HL-60 (cell line): ENCODE measurements at regions not wholly inside any gene's neighbourhood (a gene's known extent, or its start where the extent isn't known, plus 50 kb on each side); places are given as distances from the start of the nearest gene placed in this dataset.

Experiments
- DNase-seq, 2 experiments: peaks; one replicate each; pipeline ENCODE4 v3.0.0-alpha.2; 2010 to 2020; ENCODE audit warnings: low read depth in 1 of 2, low spot score in 1 of 2
- H3K27ac ChIP-seq: fragments of 250-450 bp; sonication (Bioruptor Pico); replicated peaks from 2 replicates; pipeline ENCODE4 v1.5.1; 2020; ENCODE audit warnings: mild to moderate bottlenecking, moderate library complexity
- H3K27me3 ChIP-seq: fragments of 250-450 bp; sonication (Bioruptor Pico); 2 replicates; pipeline ENCODE4 v1.5.1; 2021; ENCODE audit warnings: mild to moderate bottlenecking, moderate library complexity; ENCODE audit not compliant: insufficient read depth, poor library complexity, severe bottlenecking
- H3K4me3 ChIP-seq: replicated peaks from 2 replicates; pipeline ENCODE4 v1.5.1; 2011; ENCODE audit warnings: mild to moderate bottlenecking, control low read depth, low read length; ENCODE audit not compliant: insufficient read depth
- CTCF ChIP-seq: IDR thresholded peaks from one replicate; pipeline ENCODE4 v1.5.1; 2011; ENCODE audit warnings: low read length, control low read depth, inconsistent platforms; ENCODE audit not compliant: insufficient read depth
- GABPA ChIP-seq: IDR thresholded peaks from 2 replicates; pipeline ENCODE4 v1.6.1; 2012; ENCODE audit warnings: low read depth
- POLR2AphosphoS5 ChIP-seq: IDR thresholded peaks from 2 replicates; pipeline ENCODE4 v1.6.1; 2012; ENCODE audit warnings: low read depth
- REST ChIP-seq: IDR thresholded peaks from 2 replicates; pipeline ENCODE4 v1.6.1; 2012; ENCODE audit warnings: low read depth; ENCODE audit not compliant: insufficient replicate concordance
- SPI1 ChIP-seq: IDR thresholded peaks from 2 replicates; pipeline ENCODE4 v1.6.1; 2012; ENCODE audit warnings: low read depth, mild to moderate bottlenecking, borderline replicate concordance

GRCh38 chr13:108104736-108105135, 110.6 kb downstream of the LIG4 start:
- Histone ChIP-seq H3K27ac (no peak overlapping the region), H3K4me3 (no peak overlapping the region), H3K27me3 (no peaks in the 10 kb centered on the region)
- TF ChIP-seq SPI1 (peak; percentile 38; the same call in 1 of the 2 replicates), POLR2AphosphoS5 (no peak), CTCF (no peak), GABPA (no peak)
- no peak for DNase-seq

- no peak for DNase-seq
Measured at GRCh38 chr13:108102771-108103170, 112.6 kb downstream of the LIG4 start.

DNA sequence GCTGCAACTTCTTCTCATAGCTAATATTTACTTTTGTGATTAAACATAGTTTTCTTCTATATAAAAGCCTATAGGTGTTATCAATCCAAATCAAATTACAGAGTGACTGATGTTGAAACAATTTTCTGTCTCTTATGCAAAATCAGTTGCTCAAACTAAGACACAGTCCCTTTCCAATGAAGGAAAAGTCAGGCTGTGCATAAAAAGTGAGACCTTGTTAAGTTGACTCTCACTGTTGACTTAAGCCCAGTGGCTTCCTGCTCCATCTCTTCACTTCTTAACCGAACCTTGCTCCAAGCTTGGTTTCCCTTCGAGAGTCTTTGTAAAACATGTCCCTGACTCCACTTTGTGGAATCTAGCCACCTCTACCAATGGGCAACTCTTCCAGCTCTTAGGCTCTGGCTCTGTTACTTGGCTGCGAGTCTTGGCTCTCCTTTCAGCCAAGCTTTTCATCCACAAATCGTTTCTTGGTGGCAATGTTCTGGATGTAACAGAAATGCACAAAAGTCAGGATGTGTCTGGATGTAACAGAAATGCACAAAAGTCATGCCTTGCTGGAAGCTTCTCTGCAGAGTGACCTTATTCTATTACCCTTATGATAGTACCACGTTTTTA, 118.9 kb downstream of the LIG4 start:
- no peak for DNase-seq
- H3K27ac ChIP-seq = no peak overlapping the region
- no peak overlapping the region for H3K4me3 ChIP-seq
- TF ChIP-seq POLR2AphosphoS5 (no peak), REST (no peak), GABPA (no peak), CTCF (no peak), SPI1 (no peak)
- no peaks in the 10 kb centered on the region for H3K27me3 ChIP-seq

More at GRCh38 chr13:108102771-108103170, 112.6 kb downstream of the LIG4 start:
- no peak overlapping the region for H3K4me3 ChIP-seq
- TF ChIP-seq SPI1 (no peak), POLR2AphosphoS5 (no peak), REST (no peak), CTCF (no peak), GABPA (no peak)
- H3K27ac ChIP-seq = no peak overlapping the region
- H3K27me3 ChIP-seq = no peaks in the 10 kb centered on the region

DNA sequence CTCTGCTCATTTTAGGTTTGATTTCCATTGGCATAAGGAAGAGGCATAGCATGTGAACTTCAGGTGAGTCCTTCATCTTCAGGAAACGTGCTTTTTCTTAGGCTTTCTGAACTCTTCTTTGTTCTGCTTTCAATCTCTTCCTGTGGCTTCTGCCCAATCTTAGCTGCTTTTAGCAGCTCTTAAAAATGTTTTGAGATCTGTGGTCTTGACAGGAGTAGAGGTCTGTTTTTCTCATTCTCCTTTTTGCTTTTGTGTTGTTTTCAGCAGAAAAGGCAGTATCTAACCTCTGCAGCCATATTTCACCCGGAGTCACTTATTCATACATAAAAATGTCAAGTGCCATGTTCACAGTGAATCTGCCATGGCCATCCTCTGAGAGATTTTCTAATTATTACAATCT, 120.3 kb downstream of the LIG4 start:
- no peak for DNase-seq
- no peak overlapping the region for H3K27ac ChIP-seq
- TF ChIP-seq GABPA = no peak
- no peak for TF ChIP-seq POLR2AphosphoS5
- TF ChIP-seq REST = no peak
- TF ChIP-seq SPI1 = no peak
- no peak for TF ChIP-seq CTCF
- no peaks in the 10 kb centered on the region for H3K27me3 ChIP-seq
- no peak overlapping the region for H3K4me3 ChIP-seq
